Spinal cord (tissue), 9 donors: ENCODE measurements at regions not wholly inside any gene's neighbourhood (a gene's known extent, or its start where the extent isn't known, plus 50 kb on each side); places are given as distances from the start of the nearest gene placed in this dataset.
"Not testable (repeated sequence)": the region's sequence is repeated elsewhere in the genome, so short reads cannot be mapped to it uniquely, and the experiment has no call there.

Experiments used
- DNase-seq, 6 donors: peaks; one replicate each; pipeline versions ENCODE4 v3.0.0 to v3.0.0-alpha.2; 2013 to 2015; ENCODE audit warnings: low spot score in 6 of 6, low read depth in 4 of 6
- H3K27ac ChIP-seq: one replicate; pipeline ENCODE4 v1.5.1; 2013; ENCODE audit warnings: low read depth, low read length, control low read depth
- H3K27me3 ChIP-seq: one replicate; pipeline ENCODE4 v1.6.1; 2013; ENCODE audit warnings: low read length; ENCODE audit not compliant: control insufficient read depth, insufficient read depth
- H3K36me3 ChIP-seq: one replicate; pipeline ENCODE4 v1.6.1; 2013; ENCODE audit warnings: low read length; ENCODE audit not compliant: control insufficient read depth, insufficient read depth
- H3K4me1 ChIP-seq: one replicate; pipeline ENCODE4 v1.6.1; 2013; ENCODE audit warnings: low read length; ENCODE audit not compliant: control insufficient read depth, insufficient read depth
- H3K4me3 ChIP-seq: one replicate; pipeline ENCODE4 v1.5.1; 2013; ENCODE audit warnings: low read depth, low read length, control low read depth
- H3K9me3 ChIP-seq: one replicate; pipeline ENCODE4 v1.6.1; 2013; ENCODE audit warnings: low read length; ENCODE audit not compliant: control insufficient read depth, insufficient read depth
- WGBS: methylation state at CpG from one replicate; pipeline ENCODE4 v1.1.5; 2013; ENCODE audit warnings: missing lambda C conversion rate; ENCODE audit not compliant: insufficient coverage; 5-methylcytosine and 5-hydroxymethylcytosine counted together
- donor health status: healthy.

- H3K27ac ChIP-seq, H3K9me3 ChIP-seq, DNase-seq, H3K4me1 ChIP-seq, H3K27me3 ChIP-seq, H3K4me3 ChIP-seq, H3K36me3 ChIP-seq: not testable (repeated sequence)
- WGBS, result no CpG with 5 or more reads among the region's 1 CpG
These were observed 406.7 kb upstream of the ATP5MC3 start for GRCh38 chr2:175588213-175588612.

GRCh38 chr2:175585496-175585895, 404.0 kb upstream of the ATP5MC3 start:
- Histone ChIP-seq H3K36me3 (no peaks in the 10 kb centered on the region), H3K4me3 (no peak overlapping the region), H3K4me1 (no peaks in the 10 kb centered on the region), H3K27ac (no peak overlapping the region), H3K27me3 (no peaks in the 10 kb centered on the region), H3K9me3 (no peaks in the 10 kb centered on the region)
- no peak for DNase-seq
- WGBS, result no CpG with 5 or more reads among the region's 1 CpG

GRCh38 chr2:175580652-175581051, 399.1 kb upstream of the ATP5MC3 start:
- Histone ChIP-seq H3K27me3 (no peaks in the 10 kb centered on the region), H3K9me3 (no peaks in the 10 kb centered on the region), H3K4me1 (no peaks in the 10 kb centered on the region), H3K27ac (no peak overlapping the region), H3K36me3 (no peaks in the 10 kb centered on the region), H3K4me3 (no peak overlapping the region)
- DNase-seq, result no peak
- WGBS, result 50% methylated on average over 1 of the region's 1 CpG

- Histone ChIP-seq H3K36me3 (no peaks in the 10 kb centered on the region), H3K4me3 (no peak overlapping the region), H3K27me3 (no peaks in the 10 kb centered on the region), H3K27ac (no peak overlapping the region), H3K4me1 (no peaks in the 10 kb centered on the region), H3K9me3 (no peaks in the 10 kb centered on the region)
- WGBS, result no CpG with 5 or more reads among the region's 1 CpG
- DNase-seq, result no peak
These were observed 398.1 kb upstream of the ATP5MC3 start for GRCh38 chr2:175579646-175580045.

GRCh38 chr2:175577368-175577970, 396.0 kb upstream of the ATP5MC3 start:
- H3K4me1 ChIP-seq, result no peaks in the 10 kb centered on the region
- no peak overlapping the region for H3K27ac ChIP-seq
- no peaks in the 10 kb centered on the region for H3K36me3 ChIP-seq
- no peaks in the 10 kb centered on the region for H3K9me3 ChIP-seq
- 100% methylated on average over 2 of the region's 2 CpGs for WGBS
- H3K27me3 ChIP-seq, result no peaks in the 10 kb centered on the region
- no peak overlapping the region for H3K4me3 ChIP-seq
- DNase-seq, result no peak

- Histone ChIP-seq H3K27ac (no peak overlapping the region), H3K4me1 (no peaks in the 10 kb centered on the region), H3K4me3 (no peak overlapping the region), H3K36me3 (no peaks in the 10 kb centered on the region), H3K27me3 (no peaks in the 10 kb centered on the region), H3K9me3 (no peaks in the 10 kb centered on the region)
- DNase-seq, result no peak
- 45% methylated on average over 2 of the region's 5 CpGs for WGBS
These were observed 395.4 kb upstream of the ATP5MC3 start for GRCh38 chr2:175576875-175577274.

GRCh38 chr2:175576270-175576669, 394.8 kb upstream of the ATP5MC3 start:
- Histone ChIP-seq H3K27ac (no peak overlapping the region), H3K4me3 (no peak overlapping the region), H3K36me3 (no peaks in the 10 kb centered on the region), H3K9me3 (no peaks in the 10 kb centered on the region), H3K27me3 (no peaks in the 10 kb centered on the region), H3K4me1 (no peaks in the 10 kb centered on the region)
- DNase-seq, result no peak
- 71% methylated on average over 2 of the region's 2 CpGs for WGBS

- DNase-seq, result no peak
- 45% methylated on average over 7 of the region's 12 CpGs for WGBS
- H3K27me3 ChIP-seq, result no peaks in the 10 kb centered on the region
- no peaks in the 10 kb centered on the region for H3K36me3 ChIP-seq
- H3K27ac ChIP-seq, result no peak overlapping the region
- H3K4me3 ChIP-seq, result no peak overlapping the region
- no peaks in the 10 kb centered on the region for H3K4me1 ChIP-seq
- H3K9me3 ChIP-seq, result no peaks in the 10 kb centered on the region
These were observed 394.1 kb upstream of the ATP5MC3 start for GRCh38 chr2:175575346-175576258.

- no peaks in the 10 kb centered on the region for H3K4me1 ChIP-seq
- no peaks in the 10 kb centered on the region for H3K36me3 ChIP-seq
- H3K9me3 ChIP-seq, result no peaks in the 10 kb centered on the region
- no peak for DNase-seq
- no peak overlapping the region for H3K4me3 ChIP-seq
- no peak overlapping the region for H3K27ac ChIP-seq
- 94% methylated on average over 2 of the region's 3 CpGs for WGBS
- no peaks in the 10 kb centered on the region for H3K27me3 ChIP-seq
These were observed 392.6 kb upstream of the ATP5MC3 start for GRCh38 chr2:175574069-175574468.
